K562 (cell line): ENCODE measurements at regions not wholly inside any gene's neighbourhood (a gene's known extent, or its start where the extent isn't known, plus 50 kb on each side); places are given as distances from the start of the nearest gene placed in this dataset.

Source experiments
- ATAC-seq: fragments of 200-7000 bp; cut with Tn5 transposase; 3 replicates; pipeline ENCODE4 v1.9.1; 2020; ENCODE audit warnings: moderate library complexity
- BruUV-seq: library from RNA; stranded (reverse); fragments of 400-500 nt; replicated peaks from 2 replicates; lab custom pipeline; 2021; lab: Mats Ljungman, UMichigan
- CTCF ChIA-PET: fragments of 300-600 bp; formaldehyde crosslinking; extraction: SDS; loops from one replicate; lab custom pipeline; 2021; ENCODE audit warnings: low intra/inter-chr PET ratio; lab: Yijun Ruan, JAX
- POLR2A ChIA-PET: fragments of 300-600, 350-650 bp; sonication (Branson Sonifier 250); formaldehyde crosslinking; extraction: SDS; loops from one replicate; lab custom pipeline; 2021; ENCODE audit warnings: antibody characterized with exemption, inconsistent platforms; lab: Yijun Ruan, JAX
- DNase-seq, 4 experiments: peaks; one replicate each; pipeline versions ENCODE4 v3.0.0 to v3.0.0-alpha.2; 2011 to 2018; ENCODE audit warnings: low spot score in 3 of 4, mixed read lengths in 3 of 4; ENCODE audit errors: extremely low read depth in 1 of 4
- FAIRE-seq: peaks from 2 replicates; lab custom pipeline; 2011; peaks lifted over from hg19 to GRCh38; lab: Jason Lieb, UNC
- H2AFZ ChIP-seq: 2 replicates; pipeline ENCODE4 v1.6.0; 2011; ENCODE audit warnings: low read depth, low read length, control low read depth, inconsistent platforms
- H3K27ac ChIP-seq: fragments of 200-600 bp; 3 replicates; pipeline ENCODE4 v1.8.0; 2011; ENCODE audit warnings: low read depth, mild to moderate bottlenecking, control low read depth, inconsistent platforms, low read length, moderate library complexity, mixed read lengths; ENCODE audit errors: extremely low read depth
- H3K27me3 ChIP-seq, 2 experiments: fragments of 300-600 bp in 1 of 2; 2 replicates in 1 of 2; 3 replicates in 1 of 2; pipeline versions ENCODE4 v1.6.0 to v1.8.0; 2011; ENCODE audit warnings: inconsistent platforms in 2 of 2, low read length in 2 of 2, mild to moderate bottlenecking in 1 of 2, mixed read lengths in 1 of 2, moderate library complexity in 1 of 2; ENCODE audit not compliant: control insufficient read depth in 2 of 2, insufficient read depth in 2 of 2
- H3K36me3 ChIP-seq: fragments of 300-600 bp; 3 replicates; pipeline ENCODE4 v1.8.0; 2011; ENCODE audit warnings: mild to moderate bottlenecking, low read length, inconsistent platforms; ENCODE audit not compliant: control insufficient read depth, insufficient read depth
- H3K4me1 ChIP-seq, 2 experiments: fragments of 200-600 bp in 1 of 2; replicated peaks in 1 of 2; 2 replicates in 1 of 2; 3 replicates in 1 of 2; pipeline versions ENCODE4 v1.5.1 to v1.8.0; 2011; ENCODE audit warnings: inconsistent platforms in 2 of 2, low read length in 2 of 2, mild to moderate bottlenecking in 1 of 2, mixed read lengths in 1 of 2, moderate library complexity in 1 of 2; ENCODE audit not compliant: control insufficient read depth in 2 of 2, insufficient read depth in 2 of 2
- H3K4me2 ChIP-seq: 2 replicates; pipeline ENCODE4 v1.6.1; 2011; ENCODE audit warnings: low read length, control low read depth, inconsistent platforms, mixed read lengths; ENCODE audit not compliant: insufficient read depth
- H3K4me3 ChIP-seq: fragments of 200-600 bp; sonication (generic), shearing (Covaris generic); 2 replicates; pipeline ENCODE4 v1.5.1; 2016; ENCODE audit warnings: control low read depth, inconsistent platforms
- H3K79me2 ChIP-seq: fragments of 200-600 bp; 3 replicates; pipeline ENCODE4 v1.8.0; 2011; ENCODE audit warnings: low read length, inconsistent platforms; ENCODE audit not compliant: control insufficient read depth, insufficient read depth
- H3K9ac ChIP-seq, 2 experiments: 2 replicates each; pipeline versions ENCODE4 v1.6.0 to v1.6.1; 2011; ENCODE audit warnings: low read depth in 2 of 2, low read length in 2 of 2, control low read depth in 1 of 2, inconsistent platforms in 1 of 2, mild to moderate bottlenecking in 1 of 2, mixed read lengths in 1 of 2; ENCODE audit not compliant: insufficient read depth in 1 of 2
- H3K9me1 ChIP-seq: one replicate; pipeline ENCODE4 v1.6.0; 2011; ENCODE audit warnings: inconsistent platforms, mild to moderate bottlenecking, low read length, moderate library complexity; ENCODE audit not compliant: control insufficient read depth, insufficient read depth
- H3K9me3 ChIP-seq: replicated peaks from 2 replicates; pipeline ENCODE4 v1.5.1; 2011; ENCODE audit warnings: low read depth, low read length, inconsistent platforms; ENCODE audit not compliant: control insufficient read depth, insufficient read depth
- H4K20me1 ChIP-seq: replicated peaks from 2 replicates; pipeline ENCODE4 v1.6.1; 2011; ENCODE audit warnings: low read length, inconsistent platforms, mixed read lengths; ENCODE audit not compliant: control insufficient read depth, insufficient read depth
- HNRNPUL1 ChIP-seq: fragments of 200-400 bp; formaldehyde crosslinking; IDR thresholded peaks from 2 replicates; pipeline ENCODE4 v1.6.1; 2017; ENCODE audit warnings: low read length
- KHSRP ChIP-seq: fragments of 450-650 bp; IDR thresholded peaks from 2 replicates; pipeline ENCODE4 v1.6.1; 2017
- MBD1 ChIP-seq: fragments of 250-450 bp; sonication (Bioruptor Pico); IDR thresholded peaks from 2 replicates; pipeline ENCODE4 v1.8.0; 2022; ENCODE audit warnings: inconsistent platforms
- PHB2 ChIP-seq: fragments of 450-650 bp; IDR thresholded peaks from 2 replicates; pipeline ENCODE4 v1.6.1; 2017; ENCODE audit warnings: low read depth
- RBFOX2 ChIP-seq: fragments of 200-400 bp; formaldehyde crosslinking; IDR thresholded peaks from 2 replicates; pipeline ENCODE4 v1.6.1; 2017; ENCODE audit warnings: low read depth, mild to moderate bottlenecking, low read length, moderate library complexity
- SIRT6 ChIP-seq: IDR thresholded peaks from one replicate; pipeline ENCODE4 v1.6.1; 2012; ENCODE audit warnings: low read depth, mild to moderate bottlenecking, control low read depth, inconsistent platforms, low read length, moderate library complexity
- SRSF7 ChIP-seq: fragments of 200-400 bp; formaldehyde crosslinking; optimal IDR thresholded peaks from 2 replicates; pipeline ENCODE3; 2017; ENCODE audit warnings: mild to moderate bottlenecking, low read depth, low read length
- ZNF24 ChIP-seq: fragments of 450-650 bp; IDR thresholded peaks from 2 replicates; pipeline ENCODE4 v1.6.1; 2016
- ZNF699 ChIP-seq: fragments of 250-450 bp; sonication (Bioruptor Pico); IDR thresholded peaks from 2 replicates; pipeline ENCODE4 v1.8.0; 2021; ENCODE audit warnings: mild to moderate bottlenecking, moderate library complexity; ENCODE audit not compliant: insufficient replicate concordance
- WGBS: fragments of 100-300 bp; shearing (Covaris generic); methylation state at CpG from one replicate; pipeline ENCODE4 v1.1.6; 2016; ENCODE audit warnings: low coverage, mixed read lengths; ENCODE audit not compliant: insufficient coverage; ENCODE audit errors: missing lambda C conversion rate; 5-methylcytosine and 5-hydroxymethylcytosine counted together
- in situ Hi-C: fragments of 300-500 bp; cut with MboI; formaldehyde crosslinking; loops from 4 replicates; pipeline ENCODE4 v1.15.0; 2018; ENCODE audit warnings: inconsistent platforms, mixed read lengths
- intact Hi-C: fragments of 100-400 bp; cut with micrococcal nuclease; formaldehyde crosslinking; loops from 2 replicates; pipeline ENCODE4 v1.14.2; 2022

GRCh38 chr1:102733491-102734236 is 374.7 kb downstream of the COL11A1 start:
- no peaks in the 10 kb centered on the region for H3K27me3 ChIP-seq
- no peak overlapping the region for H3K4me2 ChIP-seq
- H3K4me1 ChIP-seq: no peaks in the 10 kb centered on the region
- H3K9ac ChIP-seq: no peak overlapping the region
- CTCF ChIA-PET: no interaction called here
- POLR2A ChIA-PET: no interaction called here
- no peaks in the 10 kb centered on the region for H3K9me1 ChIP-seq
- WGBS: 0% methylated on average over 3 of the region's 3 CpGs
- no peak overlapping the region for H3K4me3 ChIP-seq
- no peaks in the 10 kb centered on the region for H3K79me2 ChIP-seq
- H3K9me3 ChIP-seq: no peaks in the 10 kb centered on the region; the same call in 1 of the 2 replicates
- in situ Hi-C loops: no loop called here
- intact Hi-C loops: no loop called here
- no TSS peak for BruUV-seq
- H3K27ac ChIP-seq: no peak overlapping the region
- H4K20me1 ChIP-seq: no peaks in the 10 kb centered on the region
- no peaks in the 10 kb centered on the region for H3K36me3 ChIP-seq
- FAIRE-seq: no peak
- no peak for DNase-seq
- no peak for ATAC-seq
- TF ChIP-seq MBD1 (CRISPR knock-in tag): no peak
- no peak for TF ChIP-seq HNRNPUL1
- TF ChIP-seq SIRT6: no peak
- TF ChIP-seq SRSF7: no peak
- TF ChIP-seq PHB2: no peak
- TF ChIP-seq ZNF699 (CRISPR knock-in tag): no peak
- no peak for TF ChIP-seq KHSRP
- no peak for TF ChIP-seq RBFOX2
- no peak for TF ChIP-seq ZNF24
- H2AFZ ChIP-seq: no peak overlapping the region
